ENCODE measurements at regions not wholly inside any gene's neighbourhood (a gene's known extent, or its start where the extent isn't known, plus 50 kb on each side); places are given as distances from the start of the nearest gene placed in this dataset.

DNA sequence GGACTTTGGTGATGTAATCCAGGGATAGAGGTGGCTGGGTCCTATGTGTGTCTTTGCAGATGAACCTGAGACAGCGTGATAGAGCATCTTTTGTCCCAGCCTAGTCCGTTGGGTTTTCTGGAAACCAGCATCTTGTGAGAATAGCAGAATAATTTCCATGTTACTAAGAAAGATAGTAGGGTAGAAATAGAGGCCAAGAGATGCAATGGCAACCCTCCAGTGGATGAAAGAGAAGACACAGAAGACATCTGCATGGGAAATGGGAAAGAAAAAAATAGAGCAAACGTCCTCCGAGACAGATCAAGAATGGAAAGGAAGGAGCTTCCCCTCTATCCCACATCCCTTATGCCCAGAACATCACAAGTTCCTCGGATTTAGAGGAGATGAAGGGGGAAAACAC is 409.3 kb upstream of the TMEM132C start:
- FAIRE-seq (no peak), ATAC-seq (no peak), DNase-seq (ENCODE audit: low read depth, low spot score) (no peak)
- Histone ChIP-seq H3K4me1 (ENCODE audit: control insufficient read depth, insufficient read depth, low read length) (no peaks in the 10 kb centered on the region), H3K9ac (ENCODE audit: control insufficient read depth, insufficient read depth, low read length) (no peak overlapping the region), H3K4me2 (ENCODE audit: control insufficient read depth, insufficient read depth) (no peak overlapping the region), H3K27me3 (replicated peaks in 1 of 2; ENCODE audit: control insufficient read depth in 2 of 2, insufficient read depth in 2 of 2, low read length in 1 of 2) (no peaks in the 10 kb centered on the region), H2AFZ (ENCODE audit: control insufficient read depth, low read depth, low read length) (no peak overlapping the region), H4K20me1 (ENCODE audit: control insufficient read depth, insufficient read depth) (no peaks in the 10 kb centered on the region), H3K4me3 (no peak overlapping the region), H3K79me2 (ENCODE audit: control insufficient read depth, insufficient read depth, low read length) (no peaks in the 10 kb centered on the region), H3K9me3 (replicated peaks; ENCODE audit: control insufficient read depth, insufficient read depth, low read length) (no peaks in the 10 kb centered on the region), H3K36me3 (ENCODE audit: control insufficient read depth in 2 of 2, insufficient read depth in 2 of 2, low read length in 1 of 2) (no peaks in the 10 kb centered on the region), H3K27ac (ENCODE audit: control insufficient read depth, insufficient read depth) (no peak overlapping the region)
- no TSS peak for BruUV-seq (replicated peaks)
- ChIA-PET SMC1A (ENCODE audit: uncharacterized antibody, unreplicated experiment) (no interaction called here), CTCF (no interaction called here), POLR2A (no interaction called here), RAD21 (ENCODE audit: unreplicated experiment) (no interaction called here)
- intact Hi-C loops (cut with micrococcal nuclease; ENCODE audit: unreplicated experiment) (no loop called here), in situ Hi-C loops (cut with MboI) (no loop called here)
- 2% methylated on average over 5 of the region's 5 CpGs for WGBS (ENCODE audit: insufficient coverage, insufficient replicate concordance, low lambda C conversion rate, missing lambda C conversion rate)
- TF ChIP-seq, protein P1, sequence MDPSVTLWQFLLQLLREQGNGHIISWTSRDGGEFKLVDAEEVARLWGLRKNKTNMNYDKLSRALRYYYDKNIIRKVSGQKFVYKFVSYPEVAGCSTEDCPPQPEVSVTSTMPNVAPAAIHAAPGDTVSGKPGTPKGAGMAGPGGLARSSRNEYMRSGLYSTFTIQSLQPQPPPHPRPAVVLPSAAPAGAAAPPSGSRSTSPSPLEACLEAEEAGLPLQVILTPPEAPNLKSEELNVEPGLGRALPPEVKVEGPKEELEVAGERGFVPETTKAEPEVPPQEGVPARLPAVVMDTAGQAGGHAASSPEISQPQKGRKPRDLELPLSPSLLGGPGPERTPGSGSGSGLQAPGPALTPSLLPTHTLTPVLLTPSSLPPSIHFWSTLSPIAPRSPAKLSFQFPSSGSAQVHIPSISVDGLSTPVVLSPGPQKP (IDR thresholded peaks at IDR 0.05; ENCODE audit: low read depth, low read length): no peak
- TF ChIP-seq STAT3 (IDR thresholded peaks at IDR 0.05; ENCODE audit: low read depth, low read length) (no peak), IRF5 (IDR thresholded peaks at IDR 0.05; ENCODE audit: borderline replicate concordance) (no peak), STAT1 (conservative IDR thresholded peaks at IDR 0.05) (no peak), IKZF1 (conservative IDR thresholded peaks at IDR 0.05) (no peak), ZNF384 (IDR thresholded peaks at IDR 0.05; ENCODE audit: borderline replicate concordance, low read depth, low read length) (no peak), TCF7 (IDR thresholded peaks at IDR 0.05; ENCODE audit: borderline replicate concordance) (no peak), MTA3 (IDR thresholded peaks at IDR 0.05; ENCODE audit: borderline replicate concordance, low read length) (no peak), ATF3 (IDR thresholded peaks at IDR 0.05; ENCODE audit: borderline replicate concordance, extremely low read depth, low read depth, low read length) (no peak), ZBED1 (IDR thresholded peaks at IDR 0.05; ENCODE audit: borderline replicate concordance) (no peak), EGR1 (IDR thresholded peaks at IDR 0.05; ENCODE audit: borderline replicate concordance in 1 of 2, low read depth in 2 of 2, low read length in 2 of 2) (no peak), MEF2B (IDR thresholded peaks at IDR 0.05; ENCODE audit: partially characterized antibody, poor library complexity, severe bottlenecking) (no peak)
- TF ChIP-seq, protein P2, sequence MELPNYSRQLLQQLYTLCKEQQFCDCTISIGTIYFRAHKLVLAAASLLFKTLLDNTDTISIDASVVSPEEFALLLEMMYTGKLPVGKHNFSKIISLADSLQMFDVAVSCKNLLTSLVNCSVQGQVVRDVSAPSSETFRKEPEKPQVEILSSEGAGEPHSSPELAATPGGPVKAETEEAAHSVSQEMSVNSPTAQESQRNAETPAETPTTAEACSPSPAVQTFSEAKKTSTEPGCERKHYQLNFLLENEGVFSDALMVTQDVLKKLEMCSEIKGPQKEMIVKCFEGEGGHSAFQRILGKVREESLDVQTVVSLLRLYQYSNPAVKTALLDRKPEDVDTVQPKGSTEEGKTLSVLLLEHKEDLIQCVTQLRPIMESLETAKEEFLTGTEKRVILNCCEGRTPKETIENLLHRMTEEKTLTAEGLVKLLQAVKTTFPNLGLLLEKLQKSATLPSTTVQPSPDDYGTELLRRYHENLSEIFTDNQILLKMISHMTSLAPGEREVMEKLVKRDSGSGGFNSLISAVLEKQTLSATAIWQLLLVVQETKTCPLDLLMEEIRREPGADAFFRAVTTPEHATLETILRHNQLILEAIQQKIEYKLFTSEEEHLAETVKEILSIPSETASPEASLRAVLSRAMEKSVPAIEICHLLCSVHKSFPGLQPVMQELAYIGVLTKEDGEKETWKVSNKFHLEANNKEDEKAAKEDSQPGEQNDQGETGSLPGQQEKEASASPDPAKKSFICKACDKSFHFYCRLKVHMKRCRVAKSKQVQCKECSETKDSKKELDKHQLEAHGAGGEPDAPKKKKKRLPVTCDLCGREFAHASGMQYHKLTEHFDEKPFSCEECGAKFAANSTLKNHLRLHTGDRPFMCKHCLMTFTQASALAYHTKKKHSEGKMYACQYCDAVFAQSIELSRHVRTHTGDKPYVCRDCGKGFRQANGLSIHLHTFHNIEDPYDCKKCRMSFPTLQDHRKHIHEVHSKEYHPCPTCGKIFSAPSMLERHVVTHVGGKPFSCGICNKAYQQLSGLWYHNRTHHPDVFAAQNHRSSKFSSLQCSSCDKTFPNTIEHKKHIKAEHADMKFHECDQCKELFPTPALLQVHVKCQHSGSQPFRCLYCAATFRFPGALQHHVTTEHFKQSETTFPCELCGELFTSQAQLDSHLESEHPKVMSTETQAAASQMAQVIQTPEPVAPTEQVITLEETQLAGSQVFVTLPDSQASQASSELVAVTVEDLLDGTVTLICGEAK (IDR thresholded peaks at IDR 0.05; ENCODE audit: borderline replicate concordance): no peak
- TF ChIP-seq, protein P3, sequence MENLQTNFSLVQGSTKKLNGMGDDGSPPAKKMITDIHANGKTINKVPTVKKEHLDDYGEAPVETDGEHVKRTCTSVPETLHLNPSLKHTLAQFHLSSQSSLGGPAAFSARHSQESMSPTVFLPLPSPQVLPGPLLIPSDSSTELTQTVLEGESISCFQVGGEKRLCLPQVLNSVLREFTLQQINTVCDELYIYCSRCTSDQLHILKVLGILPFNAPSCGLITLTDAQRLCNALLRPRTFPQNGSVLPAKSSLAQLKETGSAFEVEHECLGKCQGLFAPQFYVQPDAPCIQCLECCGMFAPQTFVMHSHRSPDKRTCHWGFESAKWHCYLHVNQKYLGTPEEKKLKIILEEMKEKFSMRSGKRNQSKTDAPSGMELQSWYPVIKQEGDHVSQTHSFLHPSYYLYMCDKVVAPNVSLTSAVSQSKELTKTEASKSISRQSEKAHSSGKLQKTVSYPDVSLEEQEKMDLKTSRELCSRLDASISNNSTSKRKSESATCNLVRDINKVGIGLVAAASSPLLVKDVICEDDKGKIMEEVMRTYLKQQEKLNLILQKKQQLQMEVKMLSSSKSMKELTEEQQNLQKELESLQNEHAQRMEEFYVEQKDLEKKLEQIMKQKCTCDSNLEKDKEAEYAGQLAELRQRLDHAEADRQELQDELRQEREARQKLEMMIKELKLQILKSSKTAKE (IDR thresholded peaks at IDR 0.05; ENCODE audit: low read depth, poor library complexity, severe bottlenecking): no peak
